ENCODE measurements at regions not wholly inside any gene's neighbourhood (a gene's known extent, or its start where the extent isn't known, plus 50 kb on each side); places are given as distances from the start of the nearest gene placed in this dataset.
A peak's percentile ranks its signal among the peaks of the same experiment; 100 is the strongest.
"Not testable (repeated sequence)": the region's sequence is repeated elsewhere in the genome, so short reads cannot be mapped to it uniquely, and the experiment has no call there.

GRCh38 chr10:121690152-121690848 is 92.1 kb upstream of the FGFR2 start:
- no peak for DNase-seq

GRCh38 chr10:121687095-121687813 is 89.0 kb upstream of the FGFR2 start:
- DNase-seq = no peak

- peak; percentile 63 for DNase-seq
These were observed 86.0 kb upstream of the FGFR2 start for GRCh38 chr10:121684276-121684675.

GRCh38 chr10:121683816-121684215 is 85.6 kb upstream of the FGFR2 start:
- DNase-seq = no peak

GRCh38 chr10:121683366-121683765 is 85.1 kb upstream of the FGFR2 start:
- no peak for DNase-seq

GRCh38 chr10:121681997-121682687 is 83.9 kb upstream of the FGFR2 start:
- no peak for DNase-seq

GRCh38 chr10:121680879-121681655 is 82.8 kb upstream of the FGFR2 start:
- DNase-seq = no peak

GRCh38 chr10:121679916-121680315 is 81.7 kb upstream of the FGFR2 start:
- DNase-seq = no peak

GRCh38 chr10:121678631-121679174 is 80.5 kb upstream of the FGFR2 start:
- no peak for DNase-seq

- no peak for DNase-seq
These were observed 79.6 kb upstream of the FGFR2 start for GRCh38 chr10:121677880-121678279.

GRCh38 chr10:121675344-121675743 is 77.1 kb upstream of the FGFR2 start:
- DNase-seq = no peak

GRCh38 chr10:121674885-121675284 is 76.6 kb upstream of the FGFR2 start:
- no peak for DNase-seq

- DNase-seq = no peak
These were observed 74.5 kb upstream of the FGFR2 start for GRCh38 chr10:121672733-121673132.

- DNase-seq = not testable (repeated sequence)
These were observed 71.6 kb upstream of the FGFR2 start for GRCh38 chr10:121669840-121670239.

GRCh38 chr10:121669028-121669374 is 70.8 kb upstream of the FGFR2 start:
- DNase-seq = no peak

GRCh38 chr10:121668314-121669027 is 70.2 kb upstream of the FGFR2 start:
- DNase-seq = no peak

GRCh38 chr10:121667948-121668313 is 69.7 kb upstream of the FGFR2 start:
- DNase-seq = no peak

- DNase-seq = no peak
These were observed 67.6 kb upstream of the FGFR2 start for GRCh38 chr10:121665809-121666208.

GRCh38 chr10:121664671-121665070 is 66.4 kb upstream of the FGFR2 start:
- no peak for DNase-seq

- peak; percentile 10 for DNase-seq
These were observed 65.0 kb upstream of the FGFR2 start for GRCh38 chr10:121662945-121663917.

GRCh38 chr10:121662531-121662930 is 64.3 kb upstream of the FGFR2 start:
- no peak for DNase-seq
